HEK293 (cell line): ENCODE measurements at regions not wholly inside any gene's neighbourhood (a gene's known extent, or its start where the extent isn't known, plus 50 kb on each side); places are given as distances from the start of the nearest gene placed in this dataset.
A peak's percentile ranks its signal among the peaks of the same experiment; 100 is the strongest.

ENCODE experiments used
- CTCF ChIA-PET: fragments of 350-600 bp; formaldehyde crosslinking; extraction: SDS; loops from one replicate; lab custom pipeline; 2021; ENCODE audit warnings: antibody characterized with exemption; lab: Yijun Ruan, JAX
- POLR2A ChIA-PET: fragments of 300-600 bp; formaldehyde crosslinking; extraction: SDS; loops from one replicate; lab custom pipeline; 2020; ENCODE audit warnings: antibody characterized with exemption, inconsistent platforms; lab: Yijun Ruan, JAX
- H3K27ac ChIP-seq: fragments of 200-500 bp; sonication (Bioruptor generic); 2 replicates; pipeline ENCODE4 v1.5.1; 2014; ENCODE audit warnings: low read depth, low read length, control low read depth, inconsistent platforms; ENCODE audit errors: extremely low read depth
- H3K36me3 ChIP-seq, 2 experiments: fragments of 200-500 bp in 1 of 2; sonication (Bioruptor generic) in 1 of 2; 1 replicate in 1 of 2; 2 replicates in 1 of 2; pipeline ENCODE4 v1.5.1; 2014 to 2017; ENCODE audit warnings: inconsistent platforms in 2 of 2, low read length in 2 of 2; ENCODE audit not compliant: control insufficient read depth in 2 of 2, insufficient read depth in 1 of 2
- H3K4me1 ChIP-seq: fragments of 200-500 bp; sonication (Bioruptor generic); 2 replicates; pipeline ENCODE4 v1.5.1; 2014; ENCODE audit warnings: mild to moderate bottlenecking, low read length, inconsistent platforms; ENCODE audit not compliant: control insufficient read depth, insufficient read depth
- H3K4me3 ChIP-seq: 2 replicates; pipeline ENCODE4 v1.5.1; 2011; ENCODE audit warnings: low read depth, mild to moderate bottlenecking, control low read depth, low read length, moderate library complexity
- H3K9me3 ChIP-seq: fragments of 200-500 bp; sonication (Bioruptor generic); 2 replicates; pipeline ENCODE4 v1.5.1; 2014; ENCODE audit warnings: low read depth, low read length, inconsistent platforms; ENCODE audit not compliant: control insufficient read depth, insufficient read depth
- MEIS1 ChIP-seq: sonication (generic); formaldehyde crosslinking; IDR thresholded peaks from 2 replicates; pipeline ENCODE4 v1.8.1; 2022; ENCODE audit warnings: missing genetic modification reagents, mild to moderate bottlenecking, borderline replicate concordance
- SP7 ChIP-seq: fragments of 450-650 bp; formaldehyde crosslinking; IDR thresholded peaks from 2 replicates; pipeline ENCODE4 v1.5.1; 2016; ENCODE audit warnings: missing biosample characterization, missing genetic modification characterization
- ZBTB7A ChIP-seq: fragments of 450-650 bp; formaldehyde crosslinking; IDR thresholded peaks from 2 replicates; pipeline ENCODE4 v1.5.1; 2016; ENCODE audit warnings: low read depth, missing biosample characterization, missing genetic modification characterization
- ZNF138 ChIP-seq: fragments of 450-650 bp; formaldehyde crosslinking; IDR thresholded peaks from 2 replicates; pipeline ENCODE4 v1.5.1; 2016; ENCODE audit warnings: missing biosample characterization, missing genetic modification characterization, borderline replicate concordance
- ZNF223 ChIP-seq: fragments of 450-650 bp; formaldehyde crosslinking; IDR thresholded peaks from 2 replicates; pipeline ENCODE4 v1.5.1; 2016; ENCODE audit warnings: missing biosample characterization, missing genetic modification characterization
- ZNF350 ChIP-seq: fragments of 450-650 bp; formaldehyde crosslinking; IDR thresholded peaks from 2 replicates; pipeline ENCODE4 v1.5.0; 2017; ENCODE audit warnings: missing biosample characterization, mild to moderate bottlenecking, missing genetic modification characterization
- ZNF48 ChIP-seq: fragments of 450-650 bp; formaldehyde crosslinking; IDR thresholded peaks from 2 replicates; pipeline ENCODE4 v1.5.1; 2016; ENCODE audit warnings: missing biosample characterization, missing genetic modification characterization
- ZNF529 ChIP-seq: fragments of 450-650 bp; formaldehyde crosslinking; IDR thresholded peaks from 2 replicates; pipeline ENCODE4 v1.5.1; 2017; ENCODE audit warnings: missing genetic modification characterization, missing biosample characterization; ENCODE audit not compliant: insufficient replicate concordance
- ZNF654 ChIP-seq: fragments of 450-650 bp; formaldehyde crosslinking; IDR thresholded peaks from 2 replicates; pipeline ENCODE4 v1.5.1; 2016; ENCODE audit warnings: low read depth, missing biosample characterization, missing genetic modification characterization
- ZNF747 ChIP-seq: fragments of 450-650 bp; formaldehyde crosslinking; IDR thresholded peaks from 2 replicates; pipeline ENCODE4 v1.5.1; 2016; ENCODE audit warnings: missing biosample characterization, missing genetic modification characterization
- ZNF768 ChIP-seq: fragments of 450-650 bp; formaldehyde crosslinking; IDR thresholded peaks from 2 replicates; pipeline ENCODE4 v1.5.1; 2018; ENCODE audit warnings: missing biosample characterization, mild to moderate bottlenecking, missing genetic modification characterization
- TF ChIP-seq, protein P1 (sequence below): fragments of 450-650 bp; formaldehyde crosslinking; IDR thresholded peaks from 2 replicates; pipeline ENCODE4 v1.5.1; 2017; ENCODE audit warnings: missing biosample characterization, missing genetic modification characterization
- TF ChIP-seq, protein P2 (sequence below): fragments of 450-650 bp; formaldehyde crosslinking; IDR thresholded peaks from 2 replicates; pipeline ENCODE4 v1.5.1; 2016; ENCODE audit warnings: missing biosample characterization, missing genetic modification characterization
- TF ChIP-seq, protein P3 (sequence below): fragments of 450-650 bp; formaldehyde crosslinking; IDR thresholded peaks from 2 replicates; pipeline ENCODE4 v1.5.1; 2016; ENCODE audit warnings: missing biosample characterization, missing genetic modification characterization, borderline replicate concordance
- TF ChIP-seq, protein P4 (sequence below): fragments of 450-650 bp; formaldehyde crosslinking; optimal IDR thresholded peaks from 2 replicates; pipeline ENCODE3; 2016; ENCODE audit warnings: missing biosample characterization, mild to moderate bottlenecking, missing genetic modification characterization
- TF ChIP-seq, protein P5 (sequence below): fragments of 450-650 bp; formaldehyde crosslinking; IDR thresholded peaks from 2 replicates; pipeline ENCODE4 v1.5.1; 2016; ENCODE audit warnings: missing biosample characterization, missing genetic modification characterization
- TF ChIP-seq, protein P6 (sequence below): fragments of 450-650 bp; formaldehyde crosslinking; IDR thresholded peaks from 2 replicates; pipeline ENCODE4; 2016; ENCODE audit warnings: missing biosample characterization, missing genetic modification characterization

DNA sequence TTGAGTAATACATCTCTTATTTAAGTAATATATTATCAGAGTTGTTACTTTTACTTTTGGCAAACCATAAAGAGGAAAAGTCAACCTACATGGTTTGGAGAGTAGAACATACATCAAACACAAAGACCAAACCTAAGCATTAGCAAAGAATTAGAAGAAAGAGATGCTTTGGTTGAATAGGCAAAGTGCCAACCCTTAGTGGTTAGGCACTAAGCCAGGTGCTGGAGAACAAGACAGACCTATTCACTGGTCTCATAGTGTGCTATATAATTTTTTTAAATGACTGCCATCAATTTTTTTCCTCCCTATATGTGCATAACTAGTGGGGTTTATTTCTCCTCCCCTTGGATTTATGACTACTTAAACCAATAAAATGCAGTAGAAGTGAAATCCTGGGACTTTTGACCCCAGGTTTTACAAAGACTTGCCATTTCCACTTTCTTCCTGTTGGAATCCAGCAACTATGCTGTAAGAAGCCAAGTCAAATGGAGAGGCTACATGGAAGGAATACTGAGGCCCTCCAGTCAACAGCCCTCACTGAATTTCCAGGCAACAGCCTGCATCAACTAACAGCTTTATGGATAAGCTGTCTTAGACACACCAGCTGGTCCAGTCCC lies 69.8 kb upstream of the HAO2 start:
- H3K27ac ChIP-seq = no peak overlapping the region
- TF ChIP-seq ZNF350 (tag by site-specific recombination) (peak; percentile 65; the same call in 1 of the 2 replicates), ZNF138 (tag by site-specific recombination) (no peak), SP7 (peak; percentile 36; the same call in 1 of the 2 replicates), ZNF529 (tag by site-specific recombination) (no peak), ZNF747 (no peak), ZBTB7A (tag by site-specific recombination) (no peak)
- TF ChIP-seq, protein P1, sequence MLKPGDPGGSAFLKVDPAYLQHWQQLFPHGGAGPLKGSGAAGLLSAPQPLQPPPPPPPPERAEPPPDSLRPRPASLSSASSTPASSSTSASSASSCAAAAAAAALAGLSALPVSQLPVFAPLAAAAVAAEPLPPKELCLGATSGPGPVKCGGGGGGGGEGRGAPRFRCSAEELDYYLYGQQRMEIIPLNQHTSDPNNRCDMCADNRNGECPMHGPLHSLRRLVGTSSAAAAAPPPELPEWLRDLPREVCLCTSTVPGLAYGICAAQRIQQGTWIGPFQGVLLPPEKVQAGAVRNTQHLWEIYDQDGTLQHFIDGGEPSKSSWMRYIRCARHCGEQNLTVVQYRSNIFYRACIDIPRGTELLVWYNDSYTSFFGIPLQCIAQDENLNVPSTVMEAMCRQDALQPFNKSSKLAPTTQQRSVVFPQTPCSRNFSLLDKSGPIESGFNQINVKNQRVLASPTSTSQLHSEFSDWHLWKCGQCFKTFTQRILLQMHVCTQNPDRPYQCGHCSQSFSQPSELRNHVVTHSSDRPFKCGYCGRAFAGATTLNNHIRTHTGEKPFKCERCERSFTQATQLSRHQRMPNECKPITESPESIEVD = peak; percentile 40; the same call in 1 of the 2 replicates
- TF ChIP-seq, protein P2, sequence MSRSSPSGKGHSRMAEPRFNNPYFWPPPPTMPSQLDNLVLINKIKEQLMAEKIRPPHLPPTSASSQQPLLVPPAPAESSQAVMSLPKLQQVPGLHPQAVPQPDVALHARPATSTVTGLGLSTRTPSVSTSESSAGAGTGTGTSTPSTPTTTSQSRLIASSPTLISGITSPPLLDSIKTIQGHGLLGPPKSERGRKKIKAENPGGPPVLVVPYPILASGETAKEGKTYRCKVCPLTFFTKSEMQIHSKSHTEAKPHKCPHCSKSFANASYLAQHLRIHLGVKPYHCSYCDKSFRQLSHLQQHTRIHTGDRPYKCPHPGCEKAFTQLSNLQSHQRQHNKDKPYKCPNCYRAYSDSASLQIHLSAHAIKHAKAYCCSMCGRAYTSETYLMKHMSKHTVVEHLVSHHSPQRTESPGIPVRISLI (tag by site-specific recombination) = no peak
- TF ChIP-seq, protein P3, sequence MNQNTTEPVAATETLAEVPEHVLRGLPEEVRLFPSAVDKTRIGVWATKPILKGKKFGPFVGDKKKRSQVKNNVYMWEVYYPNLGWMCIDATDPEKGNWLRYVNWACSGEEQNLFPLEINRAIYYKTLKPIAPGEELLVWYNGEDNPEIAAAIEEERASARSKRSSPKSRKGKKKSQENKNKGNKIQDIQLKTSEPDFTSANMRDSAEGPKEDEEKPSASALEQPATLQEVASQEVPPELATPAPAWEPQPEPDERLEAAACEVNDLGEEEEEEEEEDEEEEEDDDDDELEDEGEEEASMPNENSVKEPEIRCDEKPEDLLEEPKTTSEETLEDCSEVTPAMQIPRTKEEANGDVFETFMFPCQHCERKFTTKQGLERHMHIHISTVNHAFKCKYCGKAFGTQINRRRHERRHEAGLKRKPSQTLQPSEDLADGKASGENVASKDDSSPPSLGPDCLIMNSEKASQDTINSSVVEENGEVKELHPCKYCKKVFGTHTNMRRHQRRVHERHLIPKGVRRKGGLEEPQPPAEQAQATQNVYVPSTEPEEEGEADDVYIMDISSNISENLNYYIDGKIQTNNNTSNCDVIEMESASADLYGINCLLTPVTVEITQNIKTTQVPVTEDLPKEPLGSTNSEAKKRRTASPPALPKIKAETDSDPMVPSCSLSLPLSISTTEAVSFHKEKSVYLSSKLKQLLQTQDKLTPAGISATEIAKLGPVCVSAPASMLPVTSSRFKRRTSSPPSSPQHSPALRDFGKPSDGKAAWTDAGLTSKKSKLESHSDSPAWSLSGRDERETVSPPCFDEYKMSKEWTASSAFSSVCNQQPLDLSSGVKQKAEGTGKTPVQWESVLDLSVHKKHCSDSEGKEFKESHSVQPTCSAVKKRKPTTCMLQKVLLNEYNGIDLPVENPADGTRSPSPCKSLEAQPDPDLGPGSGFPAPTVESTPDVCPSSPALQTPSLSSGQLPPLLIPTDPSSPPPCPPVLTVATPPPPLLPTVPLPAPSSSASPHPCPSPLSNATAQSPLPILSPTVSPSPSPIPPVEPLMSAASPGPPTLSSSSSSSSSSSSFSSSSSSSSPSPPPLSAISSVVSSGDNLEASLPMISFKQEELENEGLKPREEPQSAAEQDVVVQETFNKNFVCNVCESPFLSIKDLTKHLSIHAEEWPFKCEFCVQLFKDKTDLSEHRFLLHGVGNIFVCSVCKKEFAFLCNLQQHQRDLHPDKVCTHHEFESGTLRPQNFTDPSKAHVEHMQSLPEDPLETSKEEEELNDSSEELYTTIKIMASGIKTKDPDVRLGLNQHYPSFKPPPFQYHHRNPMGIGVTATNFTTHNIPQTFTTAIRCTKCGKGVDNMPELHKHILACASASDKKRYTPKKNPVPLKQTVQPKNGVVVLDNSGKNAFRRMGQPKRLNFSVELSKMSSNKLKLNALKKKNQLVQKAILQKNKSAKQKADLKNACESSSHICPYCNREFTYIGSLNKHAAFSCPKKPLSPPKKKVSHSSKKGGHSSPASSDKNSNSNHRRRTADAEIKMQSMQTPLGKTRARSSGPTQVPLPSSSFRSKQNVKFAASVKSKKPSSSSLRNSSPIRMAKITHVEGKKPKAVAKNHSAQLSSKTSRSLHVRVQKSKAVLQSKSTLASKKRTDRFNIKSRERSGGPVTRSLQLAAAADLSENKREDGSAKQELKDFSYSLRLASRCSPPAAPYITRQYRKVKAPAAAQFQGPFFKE (tag by site-specific recombination) = no peak
- TF ChIP-seq, all 188 proteins: peak for 3
- CTCF ChIA-PET = interaction anchor here (0.5 to 2.2 kb wide), 4 partner anchors 24 to 1828 kb away, joined by 3 to 8 read pairs (median 4); no protein-coding TSS in a partner anchor
- Histone ChIP-seq H3K36me3 (no peaks in the 10 kb centered on the region), H3K4me1 (no peaks in the 10 kb centered on the region; the same call in none of the 2 replicates), H3K4me3 (no peak overlapping the region), H3K9me3 (no peaks in the 10 kb centered on the region)
- POLR2A ChIA-PET = no interaction called here

DNA sequence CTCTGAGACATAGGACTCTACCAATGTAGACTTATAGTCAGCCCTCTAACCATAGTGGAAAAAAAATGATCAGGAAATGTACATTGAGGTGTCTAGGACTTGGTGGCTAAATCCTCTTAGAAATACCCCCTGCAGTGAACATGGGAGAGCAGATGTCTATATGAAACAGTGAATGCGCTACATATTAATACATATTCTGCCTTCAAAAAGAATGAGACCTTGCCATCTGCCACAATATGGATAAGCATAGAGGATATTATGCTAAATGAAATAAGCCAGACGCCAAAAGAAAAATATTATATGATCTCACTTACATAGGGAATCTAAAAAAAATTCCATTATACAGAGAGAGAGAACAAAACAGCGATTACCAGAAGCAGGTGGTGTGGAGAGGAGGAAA lies 66.6 kb upstream of the HAO2 start:
- Histone ChIP-seq H3K4me1 (no peaks in the 10 kb centered on the region; the same call in 1 of the 2 replicates), H3K9me3 (no peaks in the 10 kb centered on the region), H3K36me3 (no peaks in the 10 kb centered on the region), H3K27ac (no peak overlapping the region), H3K4me3 (no peak overlapping the region)
- ChIA-PET CTCF (interaction anchor here (1.5 to 2.5 kb wide), 2 partner anchors 27 to 65 kb away, joined by 4 to 5 read pairs; no protein-coding TSS in a partner anchor), POLR2A (no interaction called here)
- TF ChIP-seq, protein P4, sequence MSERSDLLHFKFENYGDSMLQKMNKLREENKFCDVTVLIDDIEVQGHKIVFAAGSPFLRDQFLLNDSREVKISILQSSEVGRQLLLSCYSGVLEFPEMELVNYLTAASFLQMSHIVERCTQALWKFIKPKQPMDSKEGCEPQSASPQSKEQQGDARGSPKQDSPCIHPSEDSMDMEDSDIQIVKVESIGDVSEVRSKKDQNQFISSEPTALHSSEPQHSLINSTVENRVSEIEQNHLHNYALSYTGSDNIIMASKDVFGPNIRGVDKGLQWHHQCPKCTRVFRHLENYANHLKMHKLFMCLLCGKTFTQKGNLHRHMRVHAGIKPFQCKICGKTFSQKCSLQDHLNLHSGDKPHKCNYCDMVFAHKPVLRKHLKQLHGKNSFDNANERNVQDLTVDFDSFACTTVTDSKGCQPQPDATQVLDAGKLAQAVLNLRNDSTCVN (tag by site-specific recombination) = no peak
- TF ChIP-seq, protein P5, sequence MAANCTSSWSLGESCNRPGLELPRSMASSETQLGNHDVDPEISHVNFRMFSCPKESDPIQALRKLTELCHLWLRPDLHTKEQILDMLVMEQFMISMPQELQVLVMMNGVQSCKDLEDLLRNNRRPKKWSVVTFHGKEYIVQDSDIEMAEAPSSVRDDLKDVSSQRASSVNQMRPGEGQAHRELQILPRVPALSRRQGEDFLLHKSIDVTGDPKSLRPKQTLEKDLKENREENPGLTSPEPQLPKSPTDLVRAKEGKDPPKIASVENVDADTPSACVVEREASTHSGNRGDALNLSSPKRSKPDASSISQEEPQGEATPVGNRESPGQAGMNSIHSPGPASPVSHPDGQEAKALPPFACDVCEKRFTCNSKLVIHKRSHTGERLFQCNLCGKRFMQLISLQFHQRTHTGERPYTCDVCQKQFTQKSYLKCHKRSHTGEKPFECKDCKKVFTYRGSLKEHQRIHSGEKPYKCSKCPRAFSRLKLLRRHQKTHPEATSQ (tag by site-specific recombination) = no peak
- TF ChIP-seq ZNF48 = no peak
- no peak for TF ChIP-seq ZNF223 (tag by site-specific recombination)
- TF ChIP-seq ZNF654 (tag by site-specific recombination) = no peak
- no peak for TF ChIP-seq ZNF768 (tag by site-specific recombination)
- TF ChIP-seq, protein P1 = no peak
- TF ChIP-seq, protein P6, sequence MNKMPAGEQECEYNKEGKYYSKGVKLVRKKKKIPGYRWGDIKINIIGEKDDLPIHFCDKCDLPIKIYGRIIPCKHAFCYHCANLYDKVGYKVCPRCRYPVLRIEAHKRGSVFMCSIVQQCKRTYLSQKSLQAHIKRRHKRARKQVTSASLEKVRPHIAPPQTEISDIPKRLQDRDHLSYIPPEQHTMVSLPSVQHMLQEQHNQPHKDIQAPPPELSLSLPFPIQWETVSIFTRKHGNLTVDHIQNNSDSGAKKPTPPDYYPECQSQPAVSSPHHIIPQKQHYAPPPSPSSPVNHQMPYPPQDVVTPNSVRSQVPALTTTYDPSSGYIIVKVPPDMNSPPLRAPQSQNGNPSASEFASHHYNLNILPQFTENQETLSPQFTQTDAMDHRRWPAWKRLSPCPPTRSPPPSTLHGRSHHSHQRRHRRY = no peak
- no peak for TF ChIP-seq MEIS1 (CRISPR knock-in tag)
